PC-9 (cell line): ENCODE measurements at regions not wholly inside any gene's neighbourhood (a gene's known extent, or its start where the extent isn't known, plus 50 kb on each side); places are given as distances from the start of the nearest gene placed in this dataset.

Experiments used
- BruUV-seq: library from RNA; stranded (reverse); fragments of 400-500 nt; replicated peaks from 2 replicates; lab custom pipeline; 2021; lab: Mats Ljungman, UMichigan
- CTCF ChIA-PET: fragments of 300-600 bp; sonication (Branson Sonifier 250); formaldehyde crosslinking; loops from one replicate; lab custom pipeline; 2022; ENCODE audit warnings: antibody characterized with exemption; lab: Charles Lee
- POLR2A ChIA-PET: fragments of 300-600 bp; sonication (Branson Sonifier 250); formaldehyde crosslinking; loops from one replicate; lab custom pipeline; 2022; ENCODE audit warnings: antibody characterized with exemption; ENCODE audit not compliant: unreplicated experiment; lab: Charles Lee
- DNase-seq, 2 experiments: peaks; one replicate each; pipeline versions ENCODE4 v3.0.0 to v3.0.0-alpha.2; 2015 to 2022; ENCODE audit warnings: mixed read lengths in 1 of 2
- H2AFZ ChIP-seq: fragments of 200-600 bp; sonication (generic); 2 replicates; pipeline ENCODE4 v1.8.1; 2017; ENCODE audit warnings: antibody characterized with exemption
- H3F3A ChIP-seq: fragments of 200-600 bp; sonication (generic); 2 replicates; pipeline ENCODE4 v1.8.1; 2017; ENCODE audit warnings: antibody characterized with exemption, mild to moderate bottlenecking, low read depth; ENCODE audit not compliant: insufficient read depth
- H3K27ac ChIP-seq: fragments of 200-600 bp; sonication (generic); 2 replicates; pipeline ENCODE4 v1.6.1; 2016; ENCODE audit warnings: mixed run types
- H3K27me3 ChIP-seq: fragments of 200-600 bp; sonication (generic); 2 replicates; pipeline ENCODE4 v1.6.1; 2016; ENCODE audit warnings: low read depth, mixed run types; ENCODE audit not compliant: insufficient read depth
- H3K36me3 ChIP-seq: fragments of 200-600 bp; sonication (generic); 2 replicates; pipeline ENCODE4 v1.6.1; 2016; ENCODE audit warnings: low read depth, mixed run types
- H3K4me1 ChIP-seq: fragments of 200-600 bp; sonication (generic); replicated peaks from 2 replicates; pipeline ENCODE4 v1.6.1; 2016; ENCODE audit warnings: mixed run types; ENCODE audit not compliant: insufficient read depth
- H3K4me2 ChIP-seq: fragments of 200-600 bp; sonication (generic); 2 replicates; pipeline ENCODE4 v1.6.1; 2017; ENCODE audit warnings: mixed run types
- H3K4me3 ChIP-seq: fragments of 200-600 bp; sonication (generic); 2 replicates; pipeline ENCODE4 v1.6.1; 2016; ENCODE audit warnings: mixed run types
- H3K79me2 ChIP-seq: fragments of 200-600 bp; sonication (generic); 2 replicates; pipeline ENCODE4 v1.6.1; 2017; ENCODE audit warnings: low read depth, mixed run types
- H3K9me2 ChIP-seq: fragments of 200-600 bp; sonication (generic); 2 replicates; pipeline ENCODE4 v1.8.1; 2017; ENCODE audit warnings: mild to moderate bottlenecking; ENCODE audit not compliant: insufficient read depth
- H3K9me3 ChIP-seq: fragments of 200-600 bp; sonication (generic); 2 replicates; pipeline ENCODE4 v1.8.1; 2016; ENCODE audit warnings: low read depth; ENCODE audit not compliant: insufficient read depth
- H4K20me1 ChIP-seq: fragments of 200-600 bp; sonication (generic); 2 replicates; pipeline ENCODE4 v1.8.1; 2017; ENCODE audit not compliant: insufficient read depth
- CTCF ChIP-seq: fragments of 200-600 bp; sonication (generic); conservative IDR thresholded peaks from 2 replicates; pipeline ENCODE4 v1.6.1; 2017; ENCODE audit warnings: mixed run types, antibody characterized with exemption, mild to moderate bottlenecking, moderate library complexity
- EZH2 ChIP-seq: fragments of 200-600 bp; sonication (generic); IDR thresholded peaks from 2 replicates; pipeline ENCODE4 v1.8.0; 2017; ENCODE audit warnings: antibody characterized with exemption, low read depth
- intact Hi-C: fragments of 100-400 bp; cut with micrococcal nuclease; formaldehyde crosslinking; loops from one replicate; pipeline ENCODE4 v1.10.0; 2022; ENCODE audit not compliant: unreplicated experiment

DNA sequence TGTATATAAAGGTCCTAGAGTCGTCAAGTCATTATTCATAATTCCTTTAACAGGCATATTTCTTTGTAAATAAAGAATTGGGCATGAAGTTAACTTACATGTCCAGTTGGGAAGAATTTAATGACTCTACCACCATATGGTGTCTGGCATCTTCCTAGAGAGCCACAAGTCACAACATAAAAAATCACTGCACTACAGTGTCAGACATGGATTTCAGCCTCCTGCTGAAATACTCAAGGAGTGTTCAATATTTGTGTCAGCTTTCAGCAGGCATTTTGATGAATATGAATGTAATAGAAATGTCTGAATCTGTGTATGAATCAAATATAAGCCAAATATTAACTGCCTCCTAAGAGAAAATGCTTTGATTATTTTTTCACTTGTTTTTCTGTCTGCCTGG lies 91.9 kb upstream of the TMPRSS15 start:
- H3K9me2 ChIP-seq: no peaks in the 10 kb centered on the region
- H3K27ac ChIP-seq: no peak overlapping the region
- no peaks in the 10 kb centered on the region for H3K79me2 ChIP-seq
- no peaks in the 10 kb centered on the region for H3K36me3 ChIP-seq
- BruUV-seq: no TSS peak
- H3K27me3 ChIP-seq: no peaks in the 10 kb centered on the region
- ChIA-PET POLR2A (no interaction called here), CTCF (no interaction called here)
- H3K4me1 ChIP-seq: no peaks in the 10 kb centered on the region
- no peak for DNase-seq
- H3F3A ChIP-seq: no peaks in the 10 kb centered on the region
- H3K9me3 ChIP-seq: no peaks in the 10 kb centered on the region
- TF ChIP-seq CTCF (no peak), EZH2 (no peak)
- intact Hi-C loops: no loop called here
- H3K4me2 ChIP-seq: no peak overlapping the region
- H3K4me3 ChIP-seq: no peak overlapping the region
- H4K20me1 ChIP-seq: no peaks in the 10 kb centered on the region
- no peak overlapping the region for H2AFZ ChIP-seq

DNA sequence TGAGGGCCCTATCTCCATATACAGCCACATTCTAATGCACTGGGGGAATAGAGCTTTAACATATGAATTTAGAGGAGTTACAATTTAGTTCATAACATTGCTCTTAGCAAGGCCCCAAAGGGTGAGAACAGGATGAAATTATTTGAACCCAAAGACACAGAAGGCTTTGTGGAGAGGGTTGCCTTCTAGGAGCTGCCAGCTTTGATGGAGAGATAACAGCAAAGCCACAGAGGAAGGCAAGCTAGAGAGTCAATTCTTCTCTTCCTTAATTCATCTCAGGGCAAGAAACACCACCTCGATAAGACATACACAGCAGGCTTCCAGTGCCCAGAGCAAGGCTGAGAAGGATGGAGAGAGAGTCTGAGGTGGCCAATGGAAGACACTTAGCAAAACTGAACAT lies 94.8 kb upstream of the TMPRSS15 start:
- Histone ChIP-seq H3K9me3 (no peaks in the 10 kb centered on the region), H3K27me3 (no peaks in the 10 kb centered on the region)
- CTCF ChIA-PET: no interaction called here

DNA sequence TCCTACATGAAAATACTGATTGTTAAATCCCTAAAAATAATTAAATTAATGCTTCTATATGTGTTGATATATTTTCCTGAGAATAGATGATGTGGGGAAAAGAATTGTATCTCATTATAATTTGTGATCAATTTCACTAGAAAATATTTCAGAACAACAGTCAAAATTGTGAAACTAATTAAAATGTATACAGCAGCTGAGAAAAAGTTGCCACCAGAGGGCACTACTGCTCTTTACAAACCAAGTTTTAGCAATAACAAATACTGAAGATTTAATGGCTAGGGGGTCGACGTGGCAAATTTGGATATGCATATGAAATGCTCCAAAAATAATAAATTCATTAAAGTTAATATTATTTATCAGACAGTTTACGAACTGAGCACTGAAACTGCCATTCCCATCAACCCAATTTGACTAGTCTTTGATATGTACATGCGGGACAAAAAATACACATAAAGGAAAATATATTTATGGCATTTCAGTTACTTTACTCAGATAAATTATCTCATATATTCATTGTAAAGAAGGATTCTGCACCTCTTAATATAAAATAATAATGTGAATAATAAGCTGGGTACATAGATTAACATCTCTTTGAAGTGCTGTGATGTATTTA lies 96.3 kb upstream of the TMPRSS15 start:
- Histone ChIP-seq H3K4me3 (no peak overlapping the region), H2AFZ (no peak overlapping the region), H3K27me3 (no peaks in the 10 kb centered on the region), H4K20me1 (no peaks in the 10 kb centered on the region), H3K9me2 (no peaks in the 10 kb centered on the region), H3K4me2 (no peak overlapping the region), H3K36me3 (no peaks in the 10 kb centered on the region), H3F3A (no peaks in the 10 kb centered on the region), H3K4me1 (no peaks in the 10 kb centered on the region), H3K9me3 (no peaks in the 10 kb centered on the region), H3K27ac (no peak overlapping the region), H3K79me2 (no peaks in the 10 kb centered on the region)
- intact Hi-C loops: no loop called here
- ChIA-PET CTCF (no interaction called here), POLR2A (no interaction called here)
- DNase-seq: peak in 1 of 2 experiments; percentile 4
- no TSS peak for BruUV-seq
- TF ChIP-seq CTCF: peak; percentile 81
- TF ChIP-seq EZH2: no peak

More for the DNA sequence above, 94.8 kb upstream of the TMPRSS15 start:
- Histone ChIP-seq H3K4me1 (no peaks in the 10 kb centered on the region), H2AFZ (no peak overlapping the region), H3F3A (no peaks in the 10 kb centered on the region), H3K9me2 (no peaks in the 10 kb centered on the region), H3K4me2 (no peak overlapping the region), H3K27ac (no peak overlapping the region), H3K79me2 (no peaks in the 10 kb centered on the region), H3K4me3 (no peak overlapping the region), H3K36me3 (no peaks in the 10 kb centered on the region), H4K20me1 (no peaks in the 10 kb centered on the region)
- DNase-seq: no peak
- TF ChIP-seq CTCF (no peak), EZH2 (no peak)
- BruUV-seq: no TSS peak
- POLR2A ChIA-PET: interaction anchor here (0.6 kb wide), 1 partner anchor 10 kb away, joined by 3 read pairs; no protein-coding TSS in a partner anchor
- intact Hi-C loops: no loop called here
